ENCODE measurements at regions not wholly inside any gene's neighbourhood (a gene's known extent, or its start where the extent isn't known, plus 50 kb on each side); places are given as distances from the start of the nearest gene placed in this dataset.

- FAIRE-seq, result no peak
- no peak for DNase-seq (ENCODE audit: insufficient read length)
- TF ChIP-seq TAF1 (IDR thresholded peaks at IDR 0.05; ENCODE audit: borderline replicate concordance, low read depth, low read length), result no peak
- no peak for TF ChIP-seq POLR2A (IDR thresholded peaks at IDR 0.05; ENCODE audit: low read depth, low read length)
- TF ChIP-seq POLR2AphosphoS5 (IDR thresholded peaks at IDR 0.05; ENCODE audit: low read depth, low read length), result no peak
These were observed 118.4 kb upstream of the SESN3 start for GRCh38 chr11:95349345-95349942.

- DNase-seq (ENCODE audit: insufficient read length) (no peak), FAIRE-seq (no peak)
- no peak for TF ChIP-seq POLR2AphosphoS5 (IDR thresholded peaks at IDR 0.05; ENCODE audit: low read depth, low read length)
- TF ChIP-seq POLR2A (IDR thresholded peaks at IDR 0.05; ENCODE audit: low read depth, low read length), result no peak
- TF ChIP-seq TAF1 (IDR thresholded peaks at IDR 0.05; ENCODE audit: borderline replicate concordance, low read depth, low read length), result no peak
These were observed 115.3 kb upstream of the SESN3 start for GRCh38 chr11:95346265-95346664.

GRCh38 chr11:95345651-95346050, 114.6 kb upstream of the SESN3 start:
- TF ChIP-seq POLR2AphosphoS5 (IDR thresholded peaks at IDR 0.05; ENCODE audit: low read depth, low read length) (no peak), POLR2A (IDR thresholded peaks at IDR 0.05; ENCODE audit: low read depth, low read length) (no peak), TAF1 (IDR thresholded peaks at IDR 0.05; ENCODE audit: borderline replicate concordance, low read depth, low read length) (no peak)
- FAIRE-seq (peak; percentile 67), DNase-seq (ENCODE audit: insufficient read length) (no peak)

GRCh38 chr11:95344932-95345642, 114.1 kb upstream of the SESN3 start:
- FAIRE-seq, result peak; percentile 74
- no peak for DNase-seq (ENCODE audit: insufficient read length)
- TF ChIP-seq POLR2A (IDR thresholded peaks at IDR 0.05; ENCODE audit: low read depth, low read length) (no peak), POLR2AphosphoS5 (IDR thresholded peaks at IDR 0.05; ENCODE audit: low read depth, low read length) (no peak), TAF1 (IDR thresholded peaks at IDR 0.05; ENCODE audit: borderline replicate concordance, low read depth, low read length) (no peak)

- no peak for TF ChIP-seq POLR2AphosphoS5 (IDR thresholded peaks at IDR 0.05; ENCODE audit: low read depth, low read length)
- TF ChIP-seq TAF1 (IDR thresholded peaks at IDR 0.05; ENCODE audit: borderline replicate concordance, low read depth, low read length), result no peak
- TF ChIP-seq POLR2A (IDR thresholded peaks at IDR 0.05; ENCODE audit: low read depth, low read length), result no peak
- FAIRE-seq (no peak), DNase-seq (ENCODE audit: insufficient read length) (no peak)
These were observed 110.2 kb upstream of the SESN3 start for GRCh38 chr11:95341221-95341620.

GRCh38 chr11:95339086-95339901, 108.3 kb upstream of the SESN3 start:
- TF ChIP-seq POLR2AphosphoS5 (IDR thresholded peaks at IDR 0.05; ENCODE audit: low read depth, low read length) (no peak), POLR2A (IDR thresholded peaks at IDR 0.05; ENCODE audit: low read depth, low read length) (no peak), TAF1 (IDR thresholded peaks at IDR 0.05; ENCODE audit: borderline replicate concordance, low read depth, low read length) (no peak)
- FAIRE-seq, result peak; percentile 96
- DNase-seq (ENCODE audit: insufficient read length), result no peak

- no peak for FAIRE-seq
- TF ChIP-seq TAF1 (IDR thresholded peaks at IDR 0.05; ENCODE audit: borderline replicate concordance, low read depth, low read length), result no peak
- no peak for TF ChIP-seq POLR2A (IDR thresholded peaks at IDR 0.05; ENCODE audit: low read depth, low read length)
- TF ChIP-seq POLR2AphosphoS5 (IDR thresholded peaks at IDR 0.05; ENCODE audit: low read depth, low read length), result no peak
- DNase-seq (ENCODE audit: insufficient read length), result no peak
These were observed 107.5 kb upstream of the SESN3 start for GRCh38 chr11:95338430-95338991.

GRCh38 chr11:95337972-95338429, 107.0 kb upstream of the SESN3 start:
- DNase-seq (ENCODE audit: insufficient read length) (no peak), FAIRE-seq (peak; percentile 86)
- no peak for TF ChIP-seq POLR2A (IDR thresholded peaks at IDR 0.05; ENCODE audit: low read depth, low read length)
- no peak for TF ChIP-seq TAF1 (IDR thresholded peaks at IDR 0.05; ENCODE audit: borderline replicate concordance, low read depth, low read length)

- FAIRE-seq, result no peak
- TF ChIP-seq POLR2AphosphoS5 (IDR thresholded peaks at IDR 0.05; ENCODE audit: low read depth, low read length) (no peak), POLR2A (IDR thresholded peaks at IDR 0.05; ENCODE audit: low read depth, low read length) (no peak), TAF1 (IDR thresholded peaks at IDR 0.05; ENCODE audit: borderline replicate concordance, low read depth, low read length) (no peak)
These were observed 106.4 kb upstream of the SESN3 start for GRCh38 chr11:95337175-95337957.

GRCh38 chr11:95335989-95336388, 105.0 kb upstream of the SESN3 start:
- no peak for DNase-seq (ENCODE audit: insufficient read length)
- no peak for FAIRE-seq
- TF ChIP-seq POLR2A (IDR thresholded peaks at IDR 0.05; ENCODE audit: low read depth, low read length) (no peak), POLR2AphosphoS5 (IDR thresholded peaks at IDR 0.05; ENCODE audit: low read depth, low read length) (no peak), TAF1 (IDR thresholded peaks at IDR 0.05; ENCODE audit: borderline replicate concordance, low read depth, low read length) (no peak)

More at GRCh38 chr11:95337175-95337957, 106.4 kb upstream of the SESN3 start:
- DNase-seq (ENCODE audit: insufficient read length), result peak; percentile 17
